ENCODE measurements at regions not wholly inside any gene's neighbourhood (a gene's known extent, or its start where the extent isn't known, plus 50 kb on each side); places are given as distances from the start of the nearest gene placed in this dataset.

GRCh38 chr3:124094496-124094895 is 102.6 kb upstream of the ROPN1 start:
- no peak for DNase-seq (ENCODE audit: low spot score)
- TF ChIP-seq CTCF (IDR thresholded peaks at IDR 0.05; ENCODE audit: extremely low read depth, missing control alignments), result no peak

DNA sequence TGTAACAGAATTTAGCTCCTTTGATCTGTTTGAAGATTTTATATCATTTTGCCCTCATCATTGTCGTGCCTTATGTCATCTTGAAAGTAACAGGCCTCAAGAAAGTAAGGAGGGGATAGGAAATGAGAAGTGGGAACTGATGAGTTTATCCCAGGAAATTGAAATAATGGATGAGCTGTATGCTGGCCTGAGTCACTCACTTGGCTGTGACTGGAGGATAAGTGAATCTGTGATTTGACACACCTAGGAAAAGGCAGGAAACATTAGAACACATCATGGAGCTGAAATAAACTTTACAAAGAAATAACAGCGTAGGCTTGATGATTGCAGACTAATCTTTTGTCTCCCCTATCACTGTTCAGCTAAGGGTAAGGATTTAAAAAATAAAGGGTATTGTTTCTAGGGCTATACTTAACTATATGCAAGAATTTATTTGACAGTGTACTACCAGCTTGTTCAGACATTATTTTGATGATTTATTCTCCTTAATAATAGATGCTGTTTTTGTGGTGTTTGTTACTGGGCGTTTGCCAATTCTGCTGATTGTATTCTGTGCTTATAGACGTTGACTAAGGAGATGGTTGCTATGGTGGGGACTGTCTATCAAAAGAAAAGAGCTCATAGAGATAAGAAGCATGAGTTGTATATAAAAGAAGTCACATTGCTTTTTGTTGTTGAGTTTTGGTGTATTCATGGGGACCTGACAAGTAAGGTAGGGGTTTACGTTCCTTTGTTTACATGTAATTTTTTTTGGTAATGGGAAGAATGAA is 105.6 kb upstream of the ROPN1 start:
- no peak for TF ChIP-seq CTCF (IDR thresholded peaks at IDR 0.05; ENCODE audit: extremely low read depth, missing control alignments)
- no peak for DNase-seq (ENCODE audit: low spot score)

- DNase-seq (ENCODE audit: low spot score), result no peak
- no peak for TF ChIP-seq CTCF (IDR thresholded peaks at IDR 0.05; ENCODE audit: extremely low read depth, missing control alignments)
Measured at GRCh38 chr3:124101643-124102042, 109.7 kb upstream of the ROPN1 start.

GRCh38 chr3:124107104-124107890 is 115.4 kb upstream of the ROPN1 start:
- TF ChIP-seq CTCF (IDR thresholded peaks at IDR 0.05; ENCODE audit: extremely low read depth, missing control alignments), result no peak
- no peak for DNase-seq (ENCODE audit: low spot score)

DNA sequence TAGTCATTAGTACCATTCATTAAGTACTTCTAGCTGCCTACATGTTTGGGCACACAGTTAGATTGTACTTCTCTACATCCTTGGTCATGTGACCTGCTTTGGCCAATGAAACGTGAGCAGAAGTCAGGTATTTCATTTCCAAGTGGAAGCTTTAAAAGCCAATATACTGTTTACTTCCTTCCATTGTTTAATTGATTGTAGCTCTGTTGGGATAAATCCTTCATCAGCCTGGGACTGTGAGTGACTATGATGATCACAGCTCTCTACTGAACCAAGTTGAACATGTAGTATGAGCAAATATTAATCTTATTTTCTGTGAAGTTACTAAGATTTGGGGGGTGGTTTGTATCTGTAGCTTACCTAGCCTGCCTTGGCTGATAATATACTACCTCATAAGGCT is 116.5 kb upstream of the ROPN1 start:
- DNase-seq (ENCODE audit: low spot score), result no peak
- TF ChIP-seq CTCF (IDR thresholded peaks at IDR 0.05; ENCODE audit: extremely low read depth, missing control alignments), result no peak

DNA sequence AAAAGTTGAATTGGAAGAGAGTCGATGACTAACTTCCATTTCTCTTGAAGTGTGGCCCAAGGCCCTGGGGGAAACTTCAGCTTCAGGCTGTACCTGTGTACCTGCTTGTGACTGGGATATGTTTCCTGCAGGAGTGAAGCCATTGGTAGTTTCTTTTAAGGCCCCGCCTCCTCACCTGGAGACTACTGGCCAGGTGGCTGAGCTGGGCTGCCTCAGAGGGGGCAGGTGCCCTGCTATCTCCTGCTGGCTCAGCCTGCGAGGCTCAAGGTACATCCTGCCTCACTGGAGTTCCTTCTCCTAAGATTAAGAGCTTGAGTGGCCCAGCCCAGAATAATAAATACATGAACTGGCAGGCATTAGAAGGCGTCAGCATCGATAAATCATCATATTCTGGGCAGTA is 121.6 kb upstream of the ROPN1 start:
- no peak for DNase-seq (ENCODE audit: low spot score)
- no peak for TF ChIP-seq CTCF (IDR thresholded peaks at IDR 0.05; ENCODE audit: extremely low read depth, missing control alignments)

DNA sequence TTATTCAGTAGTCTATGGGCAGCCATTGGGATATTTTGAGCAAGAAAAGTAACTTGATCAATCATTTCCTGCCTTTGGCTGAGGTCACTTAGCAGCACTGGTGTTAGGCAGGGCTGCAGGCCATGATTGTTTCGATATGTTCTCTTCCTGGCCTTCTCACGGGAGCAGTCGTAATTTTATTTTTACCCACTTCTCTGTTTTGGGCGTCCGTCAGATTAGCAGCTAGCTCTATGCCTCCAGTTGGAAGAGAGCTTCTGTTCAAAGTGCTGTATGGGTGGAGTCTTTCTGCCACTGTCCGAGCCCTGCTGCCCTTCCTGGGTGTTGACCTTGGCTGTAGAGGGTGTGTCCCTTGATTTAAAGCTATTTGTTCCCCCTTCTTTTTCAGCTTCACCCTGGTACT is 123.4 kb upstream of the ROPN1 start:
- DNase-seq (ENCODE audit: low spot score), result no peak
- no peak for TF ChIP-seq CTCF (IDR thresholded peaks at IDR 0.05; ENCODE audit: extremely low read depth, missing control alignments)
